ENCODE measurements at regions not wholly inside any gene's neighbourhood (a gene's known extent, or its start where the extent isn't known, plus 50 kb on each side); places are given as distances from the start of the nearest gene placed in this dataset.

- no peak overlapping the region for H3K27ac ChIP-seq
- DNase-seq: no peak
- no peak for TF ChIP-seq CTCF (IDR thresholded peaks at IDR 0.05; ENCODE audit: low read depth, low read length)
- H3K27me3 ChIP-seq (ENCODE audit: insufficient read depth, low read depth, severe bottlenecking): peaks cover 10% of the 10 kb centered on the region
- H3K36me3 ChIP-seq: no peaks in the 10 kb centered on the region
- no peak overlapping the region for H3K4me3 ChIP-seq (ENCODE audit: low read depth, low read length)
- H3K9me3 ChIP-seq (ENCODE audit: severe bottlenecking): no peaks in the 10 kb centered on the region
Measured at GRCh38 chr2:176409671-176410070, 140.4 kb downstream of the MTX2 start.

GRCh38 chr2:176412136-176412535 is 142.9 kb downstream of the MTX2 start:
- DNase-seq: no peak
- TF ChIP-seq CTCF (IDR thresholded peaks at IDR 0.05; ENCODE audit: low read depth, low read length): no peak
- H3K27me3 ChIP-seq (ENCODE audit: insufficient read depth, low read depth, severe bottlenecking): peaks cover 13% of the 10 kb centered on the region

GRCh38 chr2:176413786-176414185 is 144.5 kb downstream of the MTX2 start:
- no peak for TF ChIP-seq CTCF (IDR thresholded peaks at IDR 0.05; ENCODE audit: low read depth, low read length)
- Histone ChIP-seq H3K36me3 (no peaks in the 10 kb centered on the region), H3K9me3 (ENCODE audit: severe bottlenecking) (no peaks in the 10 kb centered on the region), H3K4me3 (ENCODE audit: low read depth, low read length) (no peak overlapping the region), H3K27ac (no peak overlapping the region), H3K27me3 (ENCODE audit: insufficient read depth, low read depth, severe bottlenecking) (peaks cover 7% of the 10 kb centered on the region)
- DNase-seq: no peak

More at GRCh38 chr2:176412136-176412535, 142.9 kb downstream of the MTX2 start:
- no peaks in the 10 kb centered on the region for H3K36me3 ChIP-seq
- H3K27ac ChIP-seq: no peak overlapping the region
- H3K9me3 ChIP-seq (ENCODE audit: severe bottlenecking): no peaks in the 10 kb centered on the region
- H3K4me3 ChIP-seq (ENCODE audit: low read depth, low read length): no peak overlapping the region

GRCh38 chr2:176414641-176415040 is 145.4 kb downstream of the MTX2 start:
- Histone ChIP-seq H3K36me3 (no peaks in the 10 kb centered on the region), H3K27ac (no peak overlapping the region), H3K9me3 (ENCODE audit: severe bottlenecking) (no peaks in the 10 kb centered on the region), H3K27me3 (ENCODE audit: insufficient read depth, low read depth, severe bottlenecking) (peaks cover 11% of the 10 kb centered on the region), H3K4me3 (ENCODE audit: low read depth, low read length) (no peak overlapping the region)
- no peak for TF ChIP-seq CTCF (IDR thresholded peaks at IDR 0.05; ENCODE audit: low read depth, low read length)
- DNase-seq: no peak

GRCh38 chr2:176415174-176415895 is 146.1 kb downstream of the MTX2 start:
- Histone ChIP-seq H3K9me3 (ENCODE audit: severe bottlenecking) (no peaks in the 10 kb centered on the region), H3K27ac (no peak overlapping the region), H3K27me3 (ENCODE audit: insufficient read depth, low read depth, severe bottlenecking) (peaks cover 11% of the 10 kb centered on the region), H3K36me3 (no peaks in the 10 kb centered on the region), H3K4me3 (ENCODE audit: low read depth, low read length) (no peak overlapping the region)
- no peak for TF ChIP-seq CTCF (IDR thresholded peaks at IDR 0.05; ENCODE audit: low read depth, low read length)
- DNase-seq: no peak

All from WERI-Rb-1 (cell line).